HUES48 (cell line): ENCODE measurements at regions not wholly inside any gene's neighbourhood (a gene's known extent, or its start where the extent isn't known, plus 50 kb on each side); places are given as distances from the start of the nearest gene placed in this dataset.
"Not testable (repeated sequence)": the region's sequence is repeated elsewhere in the genome, so short reads cannot be mapped to it uniquely, and the experiment has no call there.

Experiments used
- H3K27ac ChIP-seq: one replicate; pipeline ENCODE4 v1.7.0; 2013; ENCODE audit warnings: low read depth, low read length, inconsistent platforms
- H3K27me3 ChIP-seq: 2 replicates; pipeline ENCODE4 v1.6.1; 2013; ENCODE audit warnings: mild to moderate bottlenecking, low read length; ENCODE audit not compliant: control insufficient read depth, insufficient read depth
- H3K36me3 ChIP-seq: 2 replicates; pipeline ENCODE4 v1.6.1; 2013; ENCODE audit warnings: low read length; ENCODE audit not compliant: control insufficient read depth, insufficient read depth
- H3K4me1 ChIP-seq: 2 replicates; pipeline ENCODE4 v1.6.1; 2013; ENCODE audit warnings: mild to moderate bottlenecking, low read length; ENCODE audit not compliant: control insufficient read depth, insufficient read depth
- H3K4me3 ChIP-seq: 2 replicates; pipeline ENCODE4 v1.5.1; 2013; ENCODE audit warnings: mild to moderate bottlenecking, low read depth, low read length
- H3K9ac ChIP-seq: 2 replicates; pipeline ENCODE4 v1.6.1; 2013; ENCODE audit warnings: mild to moderate bottlenecking, low read depth, low read length, moderate library complexity
- H3K9me3 ChIP-seq: 2 replicates; pipeline ENCODE4 v1.6.1; 2013; ENCODE audit warnings: low read length; ENCODE audit not compliant: control insufficient read depth, insufficient read depth

DNA sequence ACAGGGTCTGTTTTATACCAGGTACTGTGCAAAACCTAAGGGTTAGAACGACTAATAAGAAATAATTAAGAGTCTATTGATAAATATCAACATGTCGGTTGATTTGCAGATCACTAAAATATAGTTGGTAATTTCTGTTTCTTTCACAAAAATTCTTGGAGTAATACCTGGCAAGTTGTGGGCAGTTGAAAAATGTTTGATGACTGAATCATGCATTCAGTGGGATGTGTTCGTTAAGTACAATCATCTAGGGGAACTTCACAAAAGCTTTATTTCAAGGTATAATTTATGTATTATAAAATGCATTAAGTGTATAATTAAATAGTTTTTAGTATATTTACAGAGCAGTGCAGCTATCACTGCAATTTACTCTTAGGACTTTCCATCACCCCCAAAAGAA lies 120.0 kb downstream of the KCNA5 start:
- H3K36me3 ChIP-seq: no peaks in the 10 kb centered on the region; the same call in 1 of the 2 replicates
- H3K9ac ChIP-seq: no peak overlapping the region
- no peak overlapping the region for H3K4me3 ChIP-seq
- 0 out of 2 replicates have a peak, but pooled peaks cover 2% of the 10 kb centered on the region for H3K4me1 ChIP-seq
- H3K27ac ChIP-seq: no peak overlapping the region
- no peaks in the 10 kb centered on the region for H3K9me3 ChIP-seq
- no peaks in the 10 kb centered on the region for H3K27me3 ChIP-seq

DNA sequence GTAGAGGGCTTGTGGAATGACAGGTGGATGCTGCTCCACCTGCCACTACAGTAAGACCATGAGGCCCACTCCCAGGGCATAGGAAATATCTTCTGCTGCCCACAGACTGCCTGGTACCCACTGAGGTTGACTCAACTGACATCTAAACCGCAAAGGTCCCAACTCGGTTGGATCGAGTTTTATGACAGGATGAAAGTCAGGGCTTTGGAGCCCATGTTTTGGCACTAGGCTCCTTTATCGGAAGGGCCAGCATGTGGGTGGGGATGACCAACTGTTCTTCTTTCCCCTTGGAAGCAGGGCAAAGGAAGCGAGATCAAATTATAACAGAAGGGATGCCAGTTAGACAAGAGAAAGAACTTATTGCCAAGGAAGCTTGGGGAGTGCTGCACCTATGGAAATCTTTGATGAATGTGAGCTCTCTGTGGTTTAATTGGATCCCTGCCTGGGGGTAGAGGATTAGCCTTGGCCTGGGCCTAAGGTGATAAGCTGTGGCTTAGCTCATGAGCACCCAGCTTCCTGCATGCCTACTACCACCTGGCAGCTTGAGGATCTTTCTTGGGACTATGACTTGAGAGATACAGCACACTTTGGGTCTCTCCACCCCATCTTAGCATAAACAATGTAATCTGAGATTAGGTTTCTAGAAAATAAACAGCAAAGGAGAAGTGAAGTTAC lies 121.8 kb downstream of the KCNA5 start:
- Histone ChIP-seq H3K9me3 (no peaks in the 10 kb centered on the region), H3K4me1 (0 out of 2 replicates have a peak, but pooled peaks cover 2% of the 10 kb centered on the region), H3K4me3 (no peak overlapping the region), H3K27ac (no peak overlapping the region), H3K36me3 (no peaks in the 10 kb centered on the region; the same call in 1 of the 2 replicates), H3K9ac (no peak overlapping the region), H3K27me3 (no peaks in the 10 kb centered on the region)

DNA sequence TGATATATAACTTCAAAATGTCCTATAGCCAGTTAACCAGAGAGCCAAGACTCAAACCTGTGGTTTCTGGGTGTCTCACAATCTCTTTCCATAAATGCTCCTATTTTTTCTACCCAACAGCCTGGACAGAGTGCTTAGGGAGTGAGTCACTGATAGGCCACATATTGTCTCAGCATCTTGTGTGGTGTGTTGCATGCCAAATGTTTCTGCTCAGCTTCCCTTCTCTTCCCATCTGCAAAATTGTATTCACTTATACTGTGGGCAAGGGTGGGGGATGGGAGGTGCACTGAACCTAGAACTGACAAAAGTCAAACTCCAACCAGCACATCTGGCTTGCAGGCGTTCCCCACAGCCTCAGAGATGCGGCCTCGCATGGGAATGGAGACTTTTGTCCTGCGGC lies 123.3 kb downstream of the KCNA5 start:
- no peaks in the 10 kb centered on the region for H3K27me3 ChIP-seq
- H3K36me3 ChIP-seq: no peaks in the 10 kb centered on the region; the same call in 1 of the 2 replicates
- H3K4me3 ChIP-seq: no peak overlapping the region
- H3K4me1 ChIP-seq: 0 out of 2 replicates have a peak, but pooled peaks cover 2% of the 10 kb centered on the region
- no peak overlapping the region for H3K9ac ChIP-seq
- H3K9me3 ChIP-seq: no peaks in the 10 kb centered on the region
- H3K27ac ChIP-seq: no peak overlapping the region

DNA sequence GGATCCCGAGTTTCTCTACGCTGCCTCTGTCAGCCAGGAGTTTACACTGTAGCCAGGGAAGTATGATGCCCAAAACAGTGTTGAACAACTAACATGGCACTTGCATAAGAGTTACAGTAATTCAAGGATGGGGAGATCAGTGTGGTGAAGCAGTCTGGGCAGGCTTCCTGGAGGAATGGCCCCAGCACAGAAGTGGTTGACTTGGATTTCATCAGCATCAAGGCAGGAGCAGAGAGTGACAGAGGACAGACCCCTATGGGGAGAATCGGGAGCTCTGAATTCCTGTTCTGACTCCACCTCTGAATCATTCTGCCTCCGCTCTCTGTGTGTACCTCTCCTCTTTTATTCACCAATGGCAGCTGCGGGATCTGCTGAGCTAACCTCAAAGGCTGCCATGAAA lies 124.5 kb downstream of the KCNA5 start:
- no peaks in the 10 kb centered on the region for H3K36me3 ChIP-seq
- H3K27me3 ChIP-seq: no peaks in the 10 kb centered on the region

DNA sequence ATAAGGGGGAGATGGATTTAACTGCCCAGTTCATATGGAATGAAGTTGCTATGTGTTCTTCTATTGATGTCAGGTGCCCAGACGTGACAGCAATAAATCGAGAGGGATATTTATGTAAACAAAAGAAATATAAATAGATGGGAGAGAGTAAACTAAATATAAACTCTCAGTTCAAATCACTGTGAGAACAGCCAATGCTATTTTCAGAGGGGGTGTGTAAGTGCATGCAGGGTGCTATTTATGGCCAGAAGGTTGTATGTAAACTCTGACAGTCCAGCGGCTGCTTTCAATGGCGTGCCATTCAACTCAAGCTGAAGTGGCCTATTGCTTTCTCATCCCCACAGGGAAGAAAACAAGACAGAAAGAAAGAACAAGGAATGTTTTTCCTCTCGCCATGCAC lies 127.2 kb downstream of the KCNA5 start:
- H3K9ac ChIP-seq: no peak overlapping the region
- H3K27ac ChIP-seq: no peak overlapping the region
- no peaks in the 10 kb centered on the region for H3K9me3 ChIP-seq
- H3K36me3 ChIP-seq: no peaks in the 10 kb centered on the region
- H3K4me3 ChIP-seq: no peak overlapping the region
- 0 out of 2 replicates have a peak, but pooled peaks cover 2% of the 10 kb centered on the region for H3K4me1 ChIP-seq
- no peaks in the 10 kb centered on the region for H3K27me3 ChIP-seq

More for the DNA sequence above, 124.5 kb downstream of the KCNA5 start:
- no peak overlapping the region for H3K9ac ChIP-seq
- no peak overlapping the region for H3K4me3 ChIP-seq
- H3K27ac ChIP-seq: no peak overlapping the region
- H3K4me1 ChIP-seq: 0 out of 2 replicates have a peak, but pooled peaks cover 2% of the 10 kb centered on the region
- H3K9me3 ChIP-seq: no peaks in the 10 kb centered on the region

DNA sequence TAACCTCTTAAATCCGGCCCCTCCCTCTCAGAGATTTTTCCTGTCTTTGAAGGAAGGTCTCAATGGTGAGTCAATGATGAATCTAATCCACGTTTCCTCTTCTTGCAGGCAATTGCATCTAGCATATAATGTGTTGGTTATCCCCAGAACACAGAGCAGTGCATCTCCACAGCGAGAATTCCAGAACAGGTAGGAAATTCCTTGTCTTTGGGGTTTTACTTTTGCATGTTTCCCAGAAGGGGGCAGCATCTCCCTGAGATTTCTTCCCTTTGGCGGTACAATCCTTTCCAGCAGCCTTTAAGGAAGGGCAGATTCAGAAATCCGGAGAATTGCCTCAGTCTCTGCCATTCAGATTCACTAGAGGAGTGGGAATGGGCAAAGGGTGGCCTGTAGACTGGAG lies 128.0 kb downstream of the KCNA5 start:
- Histone ChIP-seq H3K27ac (no peak overlapping the region), H3K36me3 (no peaks in the 10 kb centered on the region), H3K9ac (no peak overlapping the region), H3K4me1 (0 out of 2 replicates have a peak, but pooled peaks cover 2% of the 10 kb centered on the region), H3K27me3 (no peaks in the 10 kb centered on the region), H3K9me3 (no peaks in the 10 kb centered on the region), H3K4me3 (no peak overlapping the region)

DNA sequence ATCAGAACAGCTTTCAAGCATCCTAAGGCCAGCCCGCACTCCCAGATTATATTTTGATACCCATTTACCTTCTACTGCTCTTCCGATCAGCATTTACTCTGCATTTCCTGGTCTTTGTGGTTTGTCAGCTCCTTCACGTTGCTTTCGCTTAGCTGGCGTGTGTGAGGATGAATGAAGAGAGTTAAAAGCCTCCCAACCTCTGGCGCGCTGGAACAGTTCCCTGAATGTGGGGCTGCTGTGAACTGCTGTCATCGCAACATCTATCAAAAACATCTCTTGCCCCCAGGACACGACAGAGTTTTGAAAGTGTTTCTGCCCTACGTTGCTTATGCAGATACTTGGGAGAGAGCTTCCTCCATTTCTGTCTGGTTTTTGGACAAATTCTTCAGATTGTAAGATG lies 129.2 kb downstream of the KCNA5 start:
- H3K36me3 ChIP-seq: no peaks in the 10 kb centered on the region
- no peaks in the 10 kb centered on the region for H3K4me1 ChIP-seq
- H3K27ac ChIP-seq: no peak overlapping the region
- no peaks in the 10 kb centered on the region for H3K9me3 ChIP-seq
- H3K4me3 ChIP-seq: no peak overlapping the region
- no peak overlapping the region for H3K9ac ChIP-seq
- no peaks in the 10 kb centered on the region for H3K27me3 ChIP-seq

DNA sequence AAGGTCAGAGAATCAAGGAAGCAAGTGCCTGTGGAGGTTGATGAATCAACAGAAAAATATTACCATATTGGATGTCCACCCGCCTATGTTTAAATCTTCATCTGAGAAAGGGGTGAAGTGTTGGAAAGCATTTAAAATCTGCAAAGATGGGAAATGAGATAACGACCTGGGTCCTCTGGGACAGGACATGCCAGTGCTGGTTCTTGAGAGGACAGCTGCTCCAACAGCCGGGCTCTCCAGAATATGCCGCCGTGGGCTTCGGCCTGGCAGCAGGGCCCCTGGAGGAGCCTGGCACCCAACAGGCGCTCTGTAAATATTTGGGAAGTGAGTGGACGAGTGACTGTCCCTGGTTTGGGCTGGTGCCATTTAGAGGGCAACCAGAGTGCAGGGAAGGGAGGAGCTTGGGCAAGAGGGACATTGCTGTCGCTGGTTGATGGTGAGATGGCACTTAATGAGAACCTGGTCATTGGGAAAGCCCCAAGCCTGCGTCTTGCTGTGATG lies 129.9 kb downstream of the KCNA5 start:
- Histone ChIP-seq H3K9ac (no peak overlapping the region), H3K36me3 (no peaks in the 10 kb centered on the region), H3K27ac (no peak overlapping the region), H3K4me1 (no peaks in the 10 kb centered on the region), H3K27me3 (no peaks in the 10 kb centered on the region), H3K9me3 (no peaks in the 10 kb centered on the region), H3K4me3 (no peak overlapping the region)

DNA sequence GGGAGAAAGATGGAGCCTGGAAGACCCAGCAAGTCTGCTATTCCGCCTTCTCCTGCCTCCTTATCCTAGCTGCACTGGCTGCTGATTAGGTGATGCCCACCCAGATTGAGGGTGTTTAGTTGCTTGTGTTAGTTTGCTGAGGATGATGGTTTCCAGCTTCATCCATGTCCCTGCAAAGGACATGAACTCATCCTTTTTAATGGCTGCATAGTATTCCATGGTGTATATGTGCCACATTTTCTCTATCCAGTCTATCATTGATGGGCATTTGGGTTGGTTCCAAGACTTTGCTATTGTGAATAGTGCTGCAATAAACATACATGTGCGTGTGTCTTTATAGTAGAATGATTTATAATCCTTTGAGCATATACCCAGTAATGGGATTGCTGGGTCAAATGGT lies 131.7 kb downstream of the KCNA5 start:
- H3K4me1 ChIP-seq, H3K27ac ChIP-seq, H3K36me3 ChIP-seq, H3K9ac ChIP-seq, H3K4me3 ChIP-seq, H3K9me3 ChIP-seq, H3K27me3 ChIP-seq: not testable (repeated sequence)

DNA sequence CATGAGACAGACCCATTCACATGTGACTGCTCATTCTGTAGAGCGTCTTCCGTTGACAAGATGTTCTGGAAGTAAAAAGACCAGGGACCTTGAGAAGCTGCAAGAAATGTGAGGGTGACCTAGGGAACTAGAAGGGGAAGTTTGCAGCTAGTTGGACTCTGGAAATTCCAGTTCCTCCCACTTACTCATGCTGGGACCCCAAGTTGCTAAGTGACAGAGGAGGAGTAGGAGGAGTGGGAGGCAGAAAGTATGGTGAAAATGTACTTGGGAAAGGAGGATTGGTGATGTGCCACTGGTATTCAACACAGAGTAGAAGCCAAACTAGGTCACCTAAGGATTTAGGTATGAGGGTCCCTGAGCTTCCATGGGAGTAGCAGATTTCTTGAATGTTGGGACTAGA lies 132.4 kb downstream of the KCNA5 start:
- no peak overlapping the region for H3K4me3 ChIP-seq
- H3K9ac ChIP-seq: no peak overlapping the region
- H3K27me3 ChIP-seq: no peaks in the 10 kb centered on the region
- no peaks in the 10 kb centered on the region for H3K9me3 ChIP-seq
- H3K36me3 ChIP-seq: no peaks in the 10 kb centered on the region
- H3K4me1 ChIP-seq: no peaks in the 10 kb centered on the region
- no peak overlapping the region for H3K27ac ChIP-seq

DNA sequence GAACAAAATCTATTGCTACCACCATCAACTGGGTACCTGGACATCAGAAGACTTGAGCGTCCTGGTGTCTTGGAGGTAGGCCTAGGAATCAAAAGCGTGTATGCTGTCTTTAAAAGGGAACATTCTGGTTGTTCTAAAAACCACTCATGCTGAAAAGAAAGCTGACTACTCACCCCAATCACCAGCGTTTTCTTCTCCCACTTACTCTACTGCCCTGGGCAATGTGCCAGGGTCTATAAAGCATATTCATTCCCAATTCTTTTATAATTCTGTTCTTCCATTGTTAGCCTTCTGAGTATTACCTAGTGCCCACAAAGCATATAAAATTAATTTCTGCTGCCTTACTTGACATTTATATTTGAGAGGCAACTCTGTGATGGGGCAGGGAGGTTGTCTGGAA lies 133.4 kb downstream of the KCNA5 start:
- no peak overlapping the region for H3K4me3 ChIP-seq
- no peaks in the 10 kb centered on the region for H3K36me3 ChIP-seq
- no peaks in the 10 kb centered on the region for H3K4me1 ChIP-seq
- H3K9me3 ChIP-seq: no peaks in the 10 kb centered on the region
- no peak overlapping the region for H3K27ac ChIP-seq
- no peaks in the 10 kb centered on the region for H3K27me3 ChIP-seq
- no peak overlapping the region for H3K9ac ChIP-seq
